ENCODE measurements at regions not wholly inside any gene's neighbourhood (a gene's known extent, or its start where the extent isn't known, plus 50 kb on each side); places are given as distances from the start of the nearest gene placed in this dataset.

- Histone ChIP-seq H3K36me3 (ENCODE audit: control insufficient read depth in 2 of 2, insufficient read depth in 1 of 2, low read length in 2 of 2) (no peaks in the 10 kb centered on the region), H3K4me1 (ENCODE audit: control insufficient read depth, insufficient read depth, low read length) (no peaks in the 10 kb centered on the region), H3K9me3 (ENCODE audit: control insufficient read depth, insufficient read depth, low read depth, low read length) (no peaks in the 10 kb centered on the region), H3K4me3 (ENCODE audit: low read depth, low read length) (no peak overlapping the region), H3K27ac (ENCODE audit: extremely low read depth, low read depth, low read length) (no peak overlapping the region)
- POLR2A ChIA-PET = no interaction called here
- CTCF ChIA-PET = no interaction called here
- TF ChIP-seq ZNF555 (tag by site-specific recombination; conservative IDR thresholded peaks at IDR 0.05) (no peak), KLF8 (tag by site-specific recombination; IDR thresholded peaks at IDR 0.05) (no peak), ZNF571 (tag by site-specific recombination; IDR thresholded peaks at IDR 0.05) (no peak), ZNF214 (tag by site-specific recombination; IDR thresholded peaks at IDR 0.05; ENCODE audit: borderline replicate concordance) (no peak), ZNF175 (tag by site-specific recombination; IDR thresholded peaks at IDR 0.05) (no peak), ZSCAN5A (tag by site-specific recombination; IDR thresholded peaks at IDR 0.05) (no peak), RBAK (tag by site-specific recombination; IDR thresholded peaks at IDR 0.05) (no peak), ZNF426 (tag by site-specific recombination; IDR thresholded peaks at IDR 0.05) (no peak), ZNF621 (tag by site-specific recombination; IDR thresholded peaks at IDR 0.05) (no peak), OSR2 (tag by site-specific recombination; IDR thresholded peaks at IDR 0.05) (no peak), HOXC10 (CRISPR knock-in tag; IDR thresholded peaks at IDR 0.05) (no peak), GLIS2 (tag by site-specific recombination; IDR thresholded peaks at IDR 0.05) (no peak), ZFP37 (tag by site-specific recombination; IDR thresholded peaks at IDR 0.05) (no peak), ZNF311 (tag by site-specific recombination; IDR thresholded peaks at IDR 0.05; ENCODE audit: borderline replicate concordance) (no peak), ZNF157 (tag by site-specific recombination; IDR thresholded peaks at IDR 0.05) (no peak), ZNF639 (tag by site-specific recombination; IDR thresholded peaks at IDR 0.05) (no peak)
- TF ChIP-seq, protein P1, sequence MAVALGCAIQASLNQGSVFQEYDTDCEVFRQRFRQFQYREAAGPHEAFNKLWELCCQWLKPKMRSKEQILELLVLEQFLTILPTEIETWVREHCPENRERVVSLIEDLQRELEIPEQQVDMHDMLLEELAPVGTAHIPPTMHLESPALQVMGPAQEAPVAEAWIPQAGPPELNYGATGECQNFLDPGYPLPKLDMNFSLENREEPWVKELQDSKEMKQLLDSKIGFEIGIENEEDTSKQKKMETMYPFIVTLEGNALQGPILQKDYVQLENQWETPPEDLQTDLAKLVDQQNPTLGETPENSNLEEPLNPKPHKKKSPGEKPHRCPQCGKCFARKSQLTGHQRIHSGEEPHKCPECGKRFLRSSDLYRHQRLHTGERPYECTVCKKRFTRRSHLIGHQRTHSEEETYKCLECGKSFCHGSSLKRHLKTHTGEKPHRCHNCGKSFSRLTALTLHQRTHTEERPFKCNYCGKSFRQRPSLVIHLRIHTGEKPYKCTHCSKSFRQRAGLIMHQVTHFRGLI (tag by site-specific recombination; IDR thresholded peaks at IDR 0.05) = no peak
- TF ChIP-seq, protein P2, sequence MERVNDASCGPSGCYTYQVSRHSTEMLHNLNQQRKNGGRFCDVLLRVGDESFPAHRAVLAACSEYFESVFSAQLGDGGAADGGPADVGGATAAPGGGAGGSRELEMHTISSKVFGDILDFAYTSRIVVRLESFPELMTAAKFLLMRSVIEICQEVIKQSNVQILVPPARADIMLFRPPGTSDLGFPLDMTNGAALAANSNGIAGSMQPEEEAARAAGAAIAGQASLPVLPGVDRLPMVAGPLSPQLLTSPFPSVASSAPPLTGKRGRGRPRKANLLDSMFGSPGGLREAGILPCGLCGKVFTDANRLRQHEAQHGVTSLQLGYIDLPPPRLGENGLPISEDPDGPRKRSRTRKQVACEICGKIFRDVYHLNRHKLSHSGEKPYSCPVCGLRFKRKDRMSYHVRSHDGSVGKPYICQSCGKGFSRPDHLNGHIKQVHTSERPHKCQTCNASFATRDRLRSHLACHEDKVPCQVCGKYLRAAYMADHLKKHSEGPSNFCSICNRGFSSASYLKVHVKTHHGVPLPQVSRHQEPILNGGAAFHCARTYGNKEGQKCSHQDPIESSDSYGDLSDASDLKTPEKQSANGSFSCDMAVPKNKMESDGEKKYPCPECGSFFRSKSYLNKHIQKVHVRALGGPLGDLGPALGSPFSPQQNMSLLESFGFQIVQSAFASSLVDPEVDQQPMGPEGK (tag by site-specific recombination; IDR thresholded peaks at IDR 0.05) = no peak
- TF ChIP-seq, protein P3, sequence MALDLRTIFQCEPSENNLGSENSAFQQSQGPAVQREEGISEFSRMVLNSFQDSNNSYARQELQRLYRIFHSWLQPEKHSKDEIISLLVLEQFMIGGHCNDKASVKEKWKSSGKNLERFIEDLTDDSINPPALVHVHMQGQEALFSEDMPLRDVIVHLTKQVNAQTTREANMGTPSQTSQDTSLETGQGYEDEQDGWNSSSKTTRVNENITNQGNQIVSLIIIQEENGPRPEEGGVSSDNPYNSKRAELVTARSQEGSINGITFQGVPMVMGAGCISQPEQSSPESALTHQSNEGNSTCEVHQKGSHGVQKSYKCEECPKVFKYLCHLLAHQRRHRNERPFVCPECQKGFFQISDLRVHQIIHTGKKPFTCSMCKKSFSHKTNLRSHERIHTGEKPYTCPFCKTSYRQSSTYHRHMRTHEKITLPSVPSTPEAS (tag by site-specific recombination; IDR thresholded peaks at IDR 0.05) = no peak
Measured at GRCh38 chr15:29532296-29532695, 262.7 kb upstream of the NSMCE3 start.

DNA sequence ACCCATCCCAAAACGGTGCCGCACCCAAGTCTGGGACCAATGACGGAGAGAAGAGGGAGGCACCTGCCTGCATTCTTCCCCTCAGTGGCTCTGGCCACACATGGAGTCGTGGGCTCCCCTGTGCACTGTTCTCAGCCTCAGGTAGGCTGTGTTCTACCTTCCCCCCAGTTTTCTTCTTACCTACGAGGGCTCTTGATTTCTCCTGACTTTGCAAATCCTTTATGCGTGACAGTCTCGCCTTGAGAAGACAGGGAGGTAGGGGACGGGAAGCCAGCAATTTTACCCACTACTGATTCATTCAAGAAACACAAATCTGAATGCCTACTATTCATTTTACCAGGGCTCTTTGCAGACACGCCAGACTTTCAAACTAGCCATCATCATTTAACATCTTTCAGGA, 261.3 kb upstream of the NSMCE3 start:
- Histone ChIP-seq H3K9me3 (ENCODE audit: control insufficient read depth, insufficient read depth, low read depth, low read length) (no peaks in the 10 kb centered on the region), H3K4me3 (ENCODE audit: low read depth, low read length) (no peak overlapping the region), H3K36me3 (ENCODE audit: control insufficient read depth in 2 of 2, insufficient read depth in 1 of 2, low read length in 2 of 2) (no peaks in the 10 kb centered on the region), H3K27ac (ENCODE audit: extremely low read depth, low read depth, low read length) (no peak overlapping the region), H3K4me1 (ENCODE audit: control insufficient read depth, insufficient read depth, low read length) (no peaks in the 10 kb centered on the region)
- POLR2A ChIA-PET = no interaction called here
- CTCF ChIA-PET = no interaction called here
- TF ChIP-seq ZFP3 (tag by site-specific recombination; IDR thresholded peaks at IDR 0.05; ENCODE audit: low read depth) (no peak), ZNF843 (tag by site-specific recombination; IDR thresholded peaks at IDR 0.05) (no peak), ZNF112 (tag by site-specific recombination; IDR thresholded peaks at IDR 0.05) (no peak), GLIS2 (tag by site-specific recombination; IDR thresholded peaks at IDR 0.05) (no peak), ZBTB7A (tag by site-specific recombination; IDR thresholded peaks at IDR 0.05; ENCODE audit: low read depth) (no peak), ZNF239 (tag by site-specific recombination; IDR thresholded peaks at IDR 0.05) (no peak), ZNF423 (tag by site-specific recombination; IDR thresholded peaks at IDR 0.05) (no peak), ZNF791 (tag by site-specific recombination; IDR thresholded peaks at IDR 0.05) (no peak), ZBTB6 (tag by site-specific recombination; IDR thresholded peaks at IDR 0.05) (no peak)
- TF ChIP-seq, protein P1 (tag by site-specific recombination; IDR thresholded peaks at IDR 0.05) = no peak
